Vagina (tissue), 2 donors: ENCODE measurements at regions not wholly inside any gene's neighbourhood (a gene's known extent, or its start where the extent isn't known, plus 50 kb on each side); places are given as distances from the start of the nearest gene placed in this dataset.

ENCODE experiments used
- DNase-seq, 2 donors: peaks; one replicate each; pipeline ENCODE4 v3.0.0-alpha.2; 2017; ENCODE audit errors: extremely low spot score in 2 of 2
- H3K27ac ChIP-seq: fragments of 200-600 bp; sonication (generic); one replicate; pipeline ENCODE4 v1.5.1; 2019
- H3K27me3 ChIP-seq: fragments of 200-600 bp; sonication (generic); one replicate; pipeline ENCODE4 v1.5.1; 2019
- H3K36me3 ChIP-seq, 2 donors: fragments of 200-600 bp; sonication (generic); one replicate each; pipeline ENCODE4 v1.5.1; 2017 to 2019
- H3K4me1 ChIP-seq: fragments of 200-600 bp; sonication (generic); one replicate; pipeline ENCODE4 v1.5.1; 2019
- H3K4me3 ChIP-seq, 2 donors: fragments of 200-600 bp; sonication (generic); 1 replicate in 1 of 2; 2 replicates in 1 of 2; pipeline ENCODE4 v1.5.1; 2016 to 2019
- H3K9me3 ChIP-seq: fragments of 200-600 bp; sonication (generic); one replicate; pipeline ENCODE4 v1.5.1; 2019
- POLR2A ChIP-seq, 2 donors: fragments of 450-650 bp; IDR thresholded peaks; one replicate each; pipeline ENCODE4 v1.6.1; 2017; ENCODE audit warnings: antibody characterized with exemption in 2 of 2, mild to moderate bottlenecking in 2 of 2, moderate library complexity in 2 of 2
- POLR2AphosphoS5 ChIP-seq, 2 donors: sonication (generic); formaldehyde crosslinking; IDR thresholded peaks; one replicate each; pipeline ENCODE4 v1.9.0; 2017; ENCODE audit warnings: antibody characterized with exemption in 2 of 2, mild to moderate bottlenecking in 2 of 2, low read depth in 1 of 2; ENCODE audit not compliant: insufficient read depth in 1 of 2
- intact Hi-C: fragments of 100-400 bp; cut with DNase I; formaldehyde crosslinking; loops from one replicate; pipeline ENCODE4 v1.15.1; 2023
- TF ChIP-seq, protein P1 (sequence below), 3 experiments: fragments of 450-650 bp in 2 of 3; fragments of 200-600 bp in 1 of 3; sonication (generic) in 1 of 3; IDR thresholded peaks; one replicate each; pipeline ENCODE4 v1.5.1; 2017 to 2019; ENCODE audit warnings: antibody characterized with exemption in 3 of 3, mild to moderate bottlenecking in 2 of 3, moderate library complexity in 2 of 3

DNA sequence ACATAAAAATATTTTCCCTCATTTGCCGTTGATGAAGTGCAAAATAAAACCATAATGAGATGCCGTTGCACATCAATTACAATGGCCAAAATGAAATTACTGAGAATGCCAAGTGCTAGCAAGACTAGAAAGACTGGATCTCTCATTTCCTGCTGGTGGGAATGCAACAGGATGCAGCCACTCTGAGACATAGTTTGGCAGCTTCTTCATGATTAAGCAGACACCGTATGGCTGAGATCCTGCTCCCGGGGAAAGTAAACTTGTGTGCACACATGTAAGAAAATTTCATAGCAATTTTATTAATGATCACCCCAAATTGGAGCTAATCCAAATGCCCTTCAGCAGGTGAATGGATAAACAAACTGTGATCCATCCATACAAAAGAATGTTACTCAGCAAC lies 1013.2 kb downstream of the TBC1D22A start:
- Histone ChIP-seq H3K27me3 (no peaks in the 10 kb centered on the region), H3K9me3 (no peaks in the 10 kb centered on the region), H3K4me3 (no peak overlapping the region), H3K36me3 (no peaks in the 10 kb centered on the region), H3K4me1 (no peaks in the 10 kb centered on the region), H3K27ac (no peak overlapping the region)
- no peak for DNase-seq
- intact Hi-C loops = no loop called here
- TF ChIP-seq, protein P1, sequence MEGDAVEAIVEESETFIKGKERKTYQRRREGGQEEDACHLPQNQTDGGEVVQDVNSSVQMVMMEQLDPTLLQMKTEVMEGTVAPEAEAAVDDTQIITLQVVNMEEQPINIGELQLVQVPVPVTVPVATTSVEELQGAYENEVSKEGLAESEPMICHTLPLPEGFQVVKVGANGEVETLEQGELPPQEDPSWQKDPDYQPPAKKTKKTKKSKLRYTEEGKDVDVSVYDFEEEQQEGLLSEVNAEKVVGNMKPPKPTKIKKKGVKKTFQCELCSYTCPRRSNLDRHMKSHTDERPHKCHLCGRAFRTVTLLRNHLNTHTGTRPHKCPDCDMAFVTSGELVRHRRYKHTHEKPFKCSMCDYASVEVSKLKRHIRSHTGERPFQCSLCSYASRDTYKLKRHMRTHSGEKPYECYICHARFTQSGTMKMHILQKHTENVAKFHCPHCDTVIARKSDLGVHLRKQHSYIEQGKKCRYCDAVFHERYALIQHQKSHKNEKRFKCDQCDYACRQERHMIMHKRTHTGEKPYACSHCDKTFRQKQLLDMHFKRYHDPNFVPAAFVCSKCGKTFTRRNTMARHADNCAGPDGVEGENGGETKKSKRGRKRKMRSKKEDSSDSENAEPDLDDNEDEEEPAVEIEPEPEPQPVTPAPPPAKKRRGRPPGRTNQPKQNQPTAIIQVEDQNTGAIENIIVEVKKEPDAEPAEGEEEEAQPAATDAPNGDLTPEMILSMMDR (IDR thresholded peaks at IDR 0.05) = no peak
- no peak for TF ChIP-seq POLR2A (IDR thresholded peaks at IDR 0.05)
- TF ChIP-seq POLR2AphosphoS5 (IDR thresholded peaks at IDR 0.05; ENCODE audit: insufficient read depth in 1 of 2, low read depth in 1 of 2) = no peak

DNA sequence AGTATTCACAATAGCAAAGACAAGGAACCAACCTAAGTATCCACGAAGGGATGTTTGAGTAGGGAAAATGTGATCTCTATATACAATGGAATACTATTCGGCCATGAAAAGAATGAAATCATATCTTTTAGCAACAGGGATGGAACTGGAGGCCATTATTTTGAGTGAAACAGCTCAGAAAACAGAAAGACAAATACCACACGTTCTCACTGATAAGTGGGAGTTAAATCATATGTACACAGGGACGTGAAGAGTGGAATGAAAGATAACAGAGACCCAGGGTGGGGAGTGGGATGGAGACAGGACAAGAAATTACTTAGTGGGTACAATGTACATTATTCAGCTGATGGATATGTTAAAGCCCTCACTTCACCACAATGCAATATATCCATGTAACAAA lies 1012.7 kb downstream of the TBC1D22A start:
- DNase-seq = no peak
- Histone ChIP-seq H3K4me3 (no peak overlapping the region), H3K4me1 (no peaks in the 10 kb centered on the region), H3K36me3 (no peaks in the 10 kb centered on the region), H3K9me3 (no peaks in the 10 kb centered on the region), H3K27ac (no peak overlapping the region), H3K27me3 (no peaks in the 10 kb centered on the region)
- no peak for TF ChIP-seq POLR2AphosphoS5 (IDR thresholded peaks at IDR 0.05; ENCODE audit: insufficient read depth in 1 of 2, low read depth in 1 of 2)
- no peak for TF ChIP-seq POLR2A (IDR thresholded peaks at IDR 0.05)
- TF ChIP-seq, protein P1 (IDR thresholded peaks at IDR 0.05) = no peak
- intact Hi-C loops = no loop called here

DNA sequence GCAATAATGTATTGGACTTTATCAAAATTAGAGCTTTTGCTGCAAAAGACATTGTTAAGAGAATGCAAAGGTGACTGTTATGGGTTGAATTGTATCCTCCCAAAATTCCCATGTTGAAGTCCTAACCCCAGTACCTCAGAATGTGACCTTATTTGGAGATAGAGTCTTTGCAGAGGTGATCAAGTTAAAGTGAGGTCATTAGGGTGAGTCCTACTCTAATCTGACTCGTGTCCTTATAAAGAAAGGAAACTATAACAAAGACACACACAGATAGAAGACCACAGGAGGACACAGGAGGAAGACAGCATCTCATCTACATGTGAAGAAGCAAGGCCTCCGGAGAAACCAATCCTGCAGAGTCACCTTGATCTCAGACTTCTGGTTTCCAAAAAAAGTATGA lies 1011.2 kb downstream of the TBC1D22A start:
- H3K4me3 ChIP-seq = no peak overlapping the region
- no peaks in the 10 kb centered on the region for H3K36me3 ChIP-seq
- no peak for DNase-seq
- intact Hi-C loops = no loop called here
- H3K27ac ChIP-seq = no peak overlapping the region
- no peak for TF ChIP-seq POLR2A (IDR thresholded peaks at IDR 0.05)
- TF ChIP-seq, protein P1 (IDR thresholded peaks at IDR 0.05) = no peak
- TF ChIP-seq POLR2AphosphoS5 (IDR thresholded peaks at IDR 0.05; ENCODE audit: insufficient read depth in 1 of 2, low read depth in 1 of 2) = no peak
- no peaks in the 10 kb centered on the region for H3K4me1 ChIP-seq
- H3K27me3 ChIP-seq = no peaks in the 10 kb centered on the region
- H3K9me3 ChIP-seq = no peaks in the 10 kb centered on the region

DNA sequence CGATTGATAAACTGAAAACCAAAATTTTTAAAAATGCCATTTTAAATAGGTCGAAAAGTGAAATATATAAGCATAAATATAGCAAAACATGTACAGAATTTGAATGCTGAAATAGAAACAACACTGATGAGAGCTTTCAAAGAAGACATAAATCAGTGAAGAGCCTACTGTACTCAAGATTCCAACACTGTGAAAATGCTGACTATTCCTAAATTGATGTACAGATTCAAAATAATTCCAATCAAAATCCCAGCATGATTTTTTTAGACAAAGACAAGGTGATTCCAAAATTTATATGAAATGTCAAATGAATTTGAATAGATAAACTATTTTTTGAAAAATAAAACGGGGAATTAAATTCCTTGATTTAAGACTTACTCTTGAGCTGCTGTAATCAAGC lies 1010.4 kb downstream of the TBC1D22A start:
- intact Hi-C loops = no loop called here
- DNase-seq = no peak
- H3K9me3 ChIP-seq = no peaks in the 10 kb centered on the region
- no peaks in the 10 kb centered on the region for H3K27me3 ChIP-seq
- no peaks in the 10 kb centered on the region for H3K4me1 ChIP-seq
- no peak for TF ChIP-seq POLR2A (IDR thresholded peaks at IDR 0.05)
- TF ChIP-seq, protein P1 (IDR thresholded peaks at IDR 0.05) = no peak
- TF ChIP-seq POLR2AphosphoS5 (IDR thresholded peaks at IDR 0.05; ENCODE audit: insufficient read depth in 1 of 2, low read depth in 1 of 2) = no peak
- no peak overlapping the region for H3K27ac ChIP-seq
- H3K4me3 ChIP-seq = no peak overlapping the region
- H3K36me3 ChIP-seq = no peaks in the 10 kb centered on the region

DNA sequence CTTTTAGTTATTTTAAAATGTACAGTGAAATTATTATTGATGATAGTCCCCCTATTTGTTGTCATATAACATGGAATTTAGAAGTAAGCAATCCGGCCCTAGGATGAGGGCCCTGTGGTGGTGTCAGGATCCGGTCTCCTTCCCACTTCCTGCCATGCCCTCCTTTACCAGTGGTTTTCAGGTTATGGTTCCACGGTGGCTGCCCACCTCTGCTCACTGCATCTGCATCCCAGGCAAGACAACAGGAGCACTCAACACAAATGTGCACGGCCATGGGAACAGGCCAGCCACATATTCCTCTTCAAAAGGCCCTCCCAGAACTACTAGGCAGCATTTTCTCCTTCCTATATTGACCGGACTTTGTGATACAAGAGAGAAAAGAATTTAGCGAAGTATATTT lies 1007.2 kb downstream of the TBC1D22A start:
- no peak for TF ChIP-seq POLR2AphosphoS5 (IDR thresholded peaks at IDR 0.05; ENCODE audit: insufficient read depth in 1 of 2, low read depth in 1 of 2)
- TF ChIP-seq, protein P1 (IDR thresholded peaks at IDR 0.05) = no peak
- TF ChIP-seq POLR2A (IDR thresholded peaks at IDR 0.05) = no peak
- no peak overlapping the region for H3K27ac ChIP-seq
- no peaks in the 10 kb centered on the region for H3K36me3 ChIP-seq
- no peaks in the 10 kb centered on the region for H3K27me3 ChIP-seq
- H3K9me3 ChIP-seq = no peaks in the 10 kb centered on the region
- no peak overlapping the region for H3K4me3 ChIP-seq
- no peaks in the 10 kb centered on the region for H3K4me1 ChIP-seq
- intact Hi-C loops = no loop called here
- no peak for DNase-seq
